Smooth muscle cell (in vitro differentiated cells): ENCODE measurements at regions not wholly inside any gene's neighbourhood (a gene's known extent, or its start where the extent isn't known, plus 50 kb on each side); places are given as distances from the start of the nearest gene placed in this dataset.

ENCODE experiments used
- DNase-seq: peaks from one replicate; lab custom pipeline; 2025; ENCODE audit not compliant: unreplicated experiment; lab: John Stamatoyannopoulos, UW
- H2AFZ ChIP-seq: fragments of 200-600 bp; sonication (generic); 2 replicates; pipeline ENCODE4 v1.6.0; 2016; ENCODE audit warnings: antibody characterized with exemption, low read depth, mild to moderate bottlenecking
- H3F3A ChIP-seq: fragments of 200-600 bp; sonication (generic); 2 replicates; pipeline ENCODE4 v1.6.0; 2017; ENCODE audit warnings: antibody characterized with exemption, low read depth
- H3K27ac ChIP-seq: fragments of 200-600 bp; sonication (generic); 2 replicates; pipeline ENCODE4 v1.5.1; 2016; ENCODE audit warnings: low read depth, mild to moderate bottlenecking
- H3K27me3 ChIP-seq: fragments of 200-600 bp; sonication (generic); 2 replicates; pipeline ENCODE4 v1.6.1; 2016; ENCODE audit warnings: low read depth, mild to moderate bottlenecking
- H3K36me3 ChIP-seq: fragments of 200-600 bp; sonication (generic); 2 replicates; pipeline ENCODE4 v1.5.1; 2016; ENCODE audit warnings: low read depth
- H3K4me1 ChIP-seq: fragments of 200-600 bp; sonication (generic); 2 replicates; pipeline ENCODE4 v1.5.1; 2016; ENCODE audit warnings: low read depth
- H3K4me2 ChIP-seq: fragments of 200-600 bp; sonication (generic); 2 replicates; pipeline ENCODE4 v1.6.0; 2016; ENCODE audit warnings: mild to moderate bottlenecking
- H3K4me3 ChIP-seq: fragments of 200-600 bp; sonication (generic); 2 replicates; pipeline ENCODE4 v1.5.1; 2016; ENCODE audit warnings: mild to moderate bottlenecking
- H3K79me2 ChIP-seq: fragments of 200-600 bp; sonication (generic); 2 replicates; pipeline ENCODE4 v1.6.0; 2016; ENCODE audit warnings: low read depth, mild to moderate bottlenecking
- H3K9ac ChIP-seq: fragments of 200-600 bp; sonication (generic); 2 replicates; pipeline ENCODE4 v1.6.0; 2016; ENCODE audit warnings: low read depth
- H3K9me3 ChIP-seq: fragments of 200-600 bp; sonication (generic); replicated peaks from 2 replicates; pipeline ENCODE4 v1.5.1; 2016; ENCODE audit warnings: low read depth
- H4K20me1 ChIP-seq: fragments of 200-600 bp; sonication (generic); 2 replicates; pipeline ENCODE4 v1.6.0; 2016; ENCODE audit warnings: low read depth
- CTCF ChIP-seq: fragments of 200-600 bp; sonication (generic); IDR thresholded peaks from 2 replicates; pipeline ENCODE4 v1.5.1; 2017; ENCODE audit warnings: borderline replicate concordance, mild to moderate bottlenecking, antibody characterized with exemption; ENCODE audit not compliant: insufficient read depth, poor library complexity, severe bottlenecking
- WGBS: methylation state at CpG from one replicate; pipeline ENCODE4 v1.1.7; 2016; ENCODE audit warnings: low lambda C conversion rate; 5-methylcytosine and 5-hydroxymethylcytosine counted together

GRCh38 chr1:148353461-148354283 is 129.4 kb downstream of the PPIAL4G start:
- Histone ChIP-seq H3K36me3 (no peaks in the 10 kb centered on the region), H2AFZ (peak overlapping the region; percentile 29), H3K4me2 (peak overlapping the region; percentile 81), H3K9ac (no peak overlapping the region), H4K20me1 (no peaks in the 10 kb centered on the region), H3K4me3 (peak overlapping the region; percentile 38), H3K9me3 (no peaks in the 10 kb centered on the region), H3K79me2 (no peaks in the 10 kb centered on the region), H3K4me1 (no peaks in the 10 kb centered on the region), H3K27me3 (peaks cover 55% of the 10 kb centered on the region), H3K27ac (no peak overlapping the region), H3F3A (no peaks in the 10 kb centered on the region)
- WGBS: 11% methylated on average over 31 of the region's 31 CpGs
- DNase-seq: no peak
- no peak for TF ChIP-seq CTCF

- 86% methylated on average over 8 of the region's 8 CpGs for WGBS
- no peaks in the 10 kb centered on the region for H3K4me1 ChIP-seq
- no peaks in the 10 kb centered on the region for H3K9me3 ChIP-seq
- H3K27ac ChIP-seq: no peak overlapping the region
- no peak overlapping the region for H2AFZ ChIP-seq
- H3K79me2 ChIP-seq: no peaks in the 10 kb centered on the region
- DNase-seq: no peak
- no peak overlapping the region for H3K4me3 ChIP-seq
- H3K9ac ChIP-seq: no peak overlapping the region
- peaks cover 55% of the 10 kb centered on the region for H3K27me3 ChIP-seq
- H3K4me2 ChIP-seq: no peak overlapping the region
- H4K20me1 ChIP-seq: no peaks in the 10 kb centered on the region
- no peaks in the 10 kb centered on the region for H3F3A ChIP-seq
- no peaks in the 10 kb centered on the region for H3K36me3 ChIP-seq
- no peak for TF ChIP-seq CTCF
Observed at GRCh38 chr1:148352470-148353053, 130.5 kb downstream of the PPIAL4G start.

- no peak overlapping the region for H3K27ac ChIP-seq
- no peaks in the 10 kb centered on the region for H3K4me1 ChIP-seq
- peaks cover 37% of the 10 kb centered on the region for H3K27me3 ChIP-seq
- no peak overlapping the region for H2AFZ ChIP-seq
- H3K9ac ChIP-seq: no peak overlapping the region
- no peaks in the 10 kb centered on the region for H3K79me2 ChIP-seq
- no peaks in the 10 kb centered on the region for H4K20me1 ChIP-seq
- no peak for TF ChIP-seq CTCF
- H3K4me2 ChIP-seq: no peak overlapping the region
- no peak for DNase-seq
- H3F3A ChIP-seq: no peaks in the 10 kb centered on the region
- H3K4me3 ChIP-seq: no peak overlapping the region
- no peaks in the 10 kb centered on the region for H3K36me3 ChIP-seq
- H3K9me3 ChIP-seq: no peaks in the 10 kb centered on the region
Observed at GRCh38 chr1:148347781-148348180, 135.3 kb downstream of the PPIAL4G start.
